ENCODE measurements at regions not wholly inside any gene's neighbourhood (a gene's known extent, or its start where the extent isn't known, plus 50 kb on each side); places are given as distances from the start of the nearest gene placed in this dataset.

DNA sequence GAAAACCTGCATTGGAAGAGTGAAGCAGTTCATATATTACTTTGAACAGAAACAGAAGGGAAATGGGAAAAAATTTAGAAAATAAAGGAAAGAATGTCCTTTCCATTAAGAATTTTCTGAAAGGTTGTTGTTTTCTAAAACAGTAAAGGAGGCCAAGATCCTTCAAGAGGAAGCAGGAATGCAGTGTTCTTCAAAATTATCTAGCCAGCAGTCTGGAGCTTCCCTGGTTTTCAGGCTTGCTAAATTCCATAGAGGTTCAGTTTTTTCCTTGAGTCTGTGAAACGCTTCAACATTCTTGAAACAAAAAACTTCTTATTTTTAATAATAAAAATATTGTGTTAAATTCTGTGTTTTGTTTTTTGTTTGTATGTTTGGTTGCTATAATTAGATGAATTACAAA, 189.0 kb upstream of the ANO3 start:
- no peak for DNase-seq (ENCODE audit: low read depth)
- no peak overlapping the region for H3K4me3 ChIP-seq (ENCODE audit: low read depth, low read length)
- TF ChIP-seq, protein P1, sequence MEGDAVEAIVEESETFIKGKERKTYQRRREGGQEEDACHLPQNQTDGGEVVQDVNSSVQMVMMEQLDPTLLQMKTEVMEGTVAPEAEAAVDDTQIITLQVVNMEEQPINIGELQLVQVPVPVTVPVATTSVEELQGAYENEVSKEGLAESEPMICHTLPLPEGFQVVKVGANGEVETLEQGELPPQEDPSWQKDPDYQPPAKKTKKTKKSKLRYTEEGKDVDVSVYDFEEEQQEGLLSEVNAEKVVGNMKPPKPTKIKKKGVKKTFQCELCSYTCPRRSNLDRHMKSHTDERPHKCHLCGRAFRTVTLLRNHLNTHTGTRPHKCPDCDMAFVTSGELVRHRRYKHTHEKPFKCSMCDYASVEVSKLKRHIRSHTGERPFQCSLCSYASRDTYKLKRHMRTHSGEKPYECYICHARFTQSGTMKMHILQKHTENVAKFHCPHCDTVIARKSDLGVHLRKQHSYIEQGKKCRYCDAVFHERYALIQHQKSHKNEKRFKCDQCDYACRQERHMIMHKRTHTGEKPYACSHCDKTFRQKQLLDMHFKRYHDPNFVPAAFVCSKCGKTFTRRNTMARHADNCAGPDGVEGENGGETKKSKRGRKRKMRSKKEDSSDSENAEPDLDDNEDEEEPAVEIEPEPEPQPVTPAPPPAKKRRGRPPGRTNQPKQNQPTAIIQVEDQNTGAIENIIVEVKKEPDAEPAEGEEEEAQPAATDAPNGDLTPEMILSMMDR (IDR thresholded peaks at IDR 0.05; ENCODE audit: insufficient read depth, low read depth, low read length, missing control alignments) = no peak

DNA sequence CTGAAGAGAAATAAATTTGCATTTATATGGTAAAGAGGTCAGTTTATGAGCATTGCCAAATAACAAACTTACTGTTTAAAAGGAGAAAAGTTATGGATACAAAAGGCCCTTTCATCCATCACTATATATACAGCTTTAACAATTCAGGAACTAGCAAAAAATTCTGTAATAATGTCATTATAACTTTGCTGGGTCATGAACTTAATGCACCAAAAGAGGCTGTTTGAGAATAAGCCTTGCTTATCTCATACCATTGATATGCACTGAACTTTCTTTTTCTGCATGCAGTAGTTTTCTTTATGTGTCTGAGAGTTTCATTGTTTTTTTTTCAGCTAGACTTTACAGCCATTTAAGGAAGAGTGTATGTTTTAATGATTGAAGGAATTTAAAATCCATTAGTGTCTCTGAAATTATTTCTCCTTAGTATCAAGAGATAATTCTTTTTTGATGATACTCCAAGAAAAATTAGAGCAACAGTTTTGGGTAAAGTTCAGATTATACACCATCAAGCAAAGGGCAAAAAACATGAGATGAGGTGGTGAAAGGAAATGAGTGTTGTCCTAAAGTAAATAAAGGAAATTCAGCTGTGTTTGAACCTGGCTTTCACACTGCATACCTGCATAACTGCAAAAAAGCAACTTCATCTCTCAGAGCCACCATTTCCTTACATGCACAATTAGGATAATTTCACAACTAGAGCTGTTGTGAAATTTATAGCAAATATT, 188.2 kb upstream of the ANO3 start:
- TF ChIP-seq, protein P1 (IDR thresholded peaks at IDR 0.05; ENCODE audit: insufficient read depth, low read depth, low read length, missing control alignments) = no peak
- no peak overlapping the region for H3K4me3 ChIP-seq (ENCODE audit: low read depth, low read length)
- no peak for DNase-seq (ENCODE audit: low read depth)

DNA sequence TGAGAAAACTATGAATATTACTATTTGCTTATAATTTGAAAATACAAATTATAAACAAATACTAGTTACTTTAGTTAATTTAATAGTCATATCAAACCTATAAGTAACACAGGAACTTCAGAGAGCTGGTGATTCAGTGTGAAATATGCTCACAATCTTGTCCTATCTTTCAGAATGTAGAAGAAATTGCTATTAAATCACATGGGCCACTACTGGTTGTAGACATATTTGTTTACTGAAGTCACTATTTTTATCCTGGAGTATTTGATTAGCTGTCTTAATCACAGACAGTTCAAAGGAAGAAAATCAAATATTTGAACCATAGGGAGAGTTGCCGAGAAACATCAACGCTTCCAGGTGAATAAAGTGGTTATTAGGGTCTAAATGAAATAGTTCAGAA, 187.6 kb upstream of the ANO3 start:
- TF ChIP-seq, protein P1 (IDR thresholded peaks at IDR 0.05; ENCODE audit: insufficient read depth, low read depth, low read length, missing control alignments) = no peak
- no peak for DNase-seq (ENCODE audit: low read depth)
- H3K4me3 ChIP-seq (ENCODE audit: low read depth, low read length) = no peak overlapping the region

DNA sequence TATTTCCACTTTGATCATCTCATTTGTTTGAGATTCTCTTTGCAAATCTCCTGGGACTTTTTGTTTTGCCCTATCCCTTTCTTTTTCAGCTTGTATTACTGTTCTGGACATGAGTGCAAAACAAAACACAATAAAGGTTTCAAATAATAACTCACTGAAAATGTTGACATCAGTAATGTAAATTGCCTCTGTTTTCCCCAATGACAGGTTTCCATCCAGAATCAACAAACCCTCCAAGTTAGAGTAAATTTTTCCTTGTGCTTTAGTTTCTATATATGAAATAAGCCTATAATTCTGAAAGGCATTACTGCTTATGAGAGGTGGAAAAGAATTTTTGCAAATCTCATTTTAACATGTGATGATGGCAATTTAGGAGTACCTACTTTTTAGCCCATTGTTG, 187.0 kb upstream of the ANO3 start:
- no peak overlapping the region for H3K4me3 ChIP-seq (ENCODE audit: low read depth, low read length)
- no peak for DNase-seq (ENCODE audit: low read depth)
- TF ChIP-seq, protein P1 (IDR thresholded peaks at IDR 0.05; ENCODE audit: insufficient read depth, low read depth, low read length, missing control alignments) = no peak

DNA sequence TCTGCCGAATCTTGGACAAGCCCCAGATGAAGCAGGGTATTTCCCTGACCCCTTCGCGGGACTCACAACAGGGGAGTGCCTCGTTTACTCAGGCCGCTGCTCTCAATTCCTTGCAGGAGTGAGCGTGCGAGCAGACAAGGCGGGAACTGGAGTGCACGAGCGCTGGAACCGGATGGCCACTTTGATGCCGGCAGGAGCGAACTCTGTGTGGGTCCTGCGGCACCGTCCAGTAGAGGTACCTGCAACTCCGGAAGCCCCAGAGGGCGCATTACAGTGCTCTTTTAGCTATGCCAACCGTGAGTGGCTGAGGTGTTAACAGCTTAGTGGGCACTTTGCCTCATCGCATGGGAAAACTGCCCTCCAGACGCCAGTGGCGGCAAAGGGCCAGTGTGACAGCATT, 182.3 kb upstream of the ANO3 start:
- no peak for DNase-seq (ENCODE audit: low read depth)
- no peak overlapping the region for H3K4me3 ChIP-seq (ENCODE audit: low read depth, low read length)
- TF ChIP-seq, protein P1 (IDR thresholded peaks at IDR 0.05; ENCODE audit: insufficient read depth, low read depth, low read length, missing control alignments) = no peak

DNA sequence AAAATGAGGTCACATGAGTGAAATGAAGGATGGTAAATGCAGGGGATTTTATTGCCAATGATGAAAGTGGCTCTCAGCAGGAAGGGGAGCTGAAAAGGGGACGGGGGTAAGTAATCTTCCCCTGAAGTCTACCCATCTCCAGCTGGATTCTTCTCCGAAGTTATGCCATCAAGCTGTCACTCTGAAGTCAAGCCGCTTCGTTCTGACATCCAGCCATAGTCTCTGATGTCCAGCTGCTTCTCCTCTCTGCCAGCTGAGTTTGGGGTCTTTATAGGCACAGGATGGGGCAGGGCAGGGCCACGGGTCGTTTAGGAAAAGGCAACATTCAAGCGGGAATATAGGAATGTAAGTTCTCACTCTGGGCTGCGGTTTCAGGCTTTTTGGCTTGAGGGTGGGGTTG, 181.9 kb upstream of the ANO3 start:
- H3K4me3 ChIP-seq (ENCODE audit: low read depth, low read length) = no peak overlapping the region
- TF ChIP-seq, protein P1 (IDR thresholded peaks at IDR 0.05; ENCODE audit: insufficient read depth, low read depth, low read length, missing control alignments) = no peak
- DNase-seq (ENCODE audit: low read depth) = no peak

DNA sequence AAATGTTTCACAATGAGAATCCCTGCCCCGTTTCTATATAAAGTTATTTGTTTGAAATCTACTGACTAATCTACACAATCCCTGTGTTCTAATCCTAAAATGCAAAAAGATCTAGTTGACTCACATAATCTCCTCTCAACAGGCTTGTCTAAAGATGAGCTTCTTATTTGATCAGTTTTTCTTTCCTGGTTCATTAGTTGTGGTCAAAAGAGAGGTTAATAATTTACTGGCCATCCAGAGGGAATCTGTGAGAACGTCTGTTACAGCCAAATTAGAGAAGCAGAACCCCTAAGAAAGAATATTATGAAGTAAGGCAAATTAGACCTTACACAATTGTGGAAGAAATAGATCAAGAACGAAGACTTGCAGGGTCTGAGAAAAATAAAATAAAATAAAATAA, 173.7 kb upstream of the ANO3 start:
- TF ChIP-seq, protein P1 (IDR thresholded peaks at IDR 0.05; ENCODE audit: insufficient read depth, low read depth, low read length, missing control alignments) = no peak
- no peak overlapping the region for H3K4me3 ChIP-seq (ENCODE audit: low read depth, low read length)

More for the DNA sequence above, 173.7 kb upstream of the ANO3 start:
- DNase-seq (ENCODE audit: low read depth) = no peak

Measured in GM12865 (cell line).